Astrocyte of the hippocampus (primary cell): ENCODE measurements at regions not wholly inside any gene's neighbourhood (a gene's known extent, or its start where the extent isn't known, plus 50 kb on each side); places are given as distances from the start of the nearest gene placed in this dataset.
A peak's percentile ranks its signal among the peaks of the same experiment; 100 is the strongest.
"Not testable (repeated sequence)": the region's sequence is repeated elsewhere in the genome, so short reads cannot be mapped to it uniquely, and the experiment has no call there.

Source experiments
- DNase-seq: peaks from one replicate; pipeline ENCODE4 v3.0.0; 2011; ENCODE audit warnings: low read depth, low spot score

DNA sequence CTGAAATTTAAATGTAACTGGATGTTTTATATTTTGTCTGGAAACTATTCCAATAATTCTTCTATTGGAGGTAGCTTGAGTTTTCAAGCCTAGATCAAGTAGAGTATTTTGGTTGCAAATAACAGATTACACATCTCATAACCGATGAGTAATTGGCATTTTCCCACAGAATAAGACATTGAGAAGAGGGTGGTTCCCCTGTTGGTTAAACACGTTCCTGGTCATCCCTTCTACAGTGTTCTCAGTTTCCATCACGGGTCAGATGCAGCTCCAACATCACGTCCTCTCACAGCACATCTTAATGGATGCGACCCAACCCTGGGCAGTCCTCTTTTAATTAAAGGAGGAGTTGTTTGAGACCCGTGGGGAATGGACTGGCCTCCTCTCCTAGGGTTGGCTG lies 149.0 kb upstream of the ZNF516 start:
- no peak for DNase-seq

DNA sequence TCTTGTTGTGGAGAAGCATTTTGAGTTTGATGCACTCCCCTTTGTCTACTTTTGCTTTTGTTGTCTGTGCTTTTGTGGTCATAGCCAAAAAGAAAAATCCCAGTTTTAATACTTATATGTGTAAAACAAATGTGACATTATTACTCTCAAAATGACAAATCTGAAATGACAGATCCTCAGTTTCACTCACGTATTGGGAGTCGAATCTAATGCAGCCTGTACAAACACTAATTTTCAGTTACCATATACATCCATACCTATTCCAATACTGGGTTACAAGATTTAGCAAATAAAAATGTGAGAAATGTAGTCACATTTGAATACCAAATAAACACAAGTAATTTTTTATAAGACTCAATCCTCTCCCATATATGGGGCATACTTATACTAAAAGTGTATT lies 148.2 kb upstream of the ZNF516 start:
- no peak for DNase-seq

DNA sequence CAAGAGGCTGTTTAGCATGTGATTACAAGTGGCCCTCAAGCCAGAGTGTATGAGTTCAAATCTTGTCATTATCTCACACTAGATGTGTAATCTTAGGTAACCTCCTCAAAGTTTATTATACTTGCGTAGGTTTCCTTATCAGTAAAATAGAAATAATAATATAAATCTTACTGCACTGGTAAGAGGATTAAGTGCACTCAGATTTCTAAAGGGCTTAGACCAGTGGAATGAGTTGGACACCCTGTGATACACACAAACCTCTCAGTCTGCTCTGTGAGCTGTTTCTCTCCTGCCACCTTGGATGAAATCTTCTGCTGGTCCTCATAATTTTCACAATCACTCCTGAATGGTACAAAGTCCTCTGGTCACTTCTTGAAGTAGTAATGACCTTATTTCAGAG lies 145.4 kb upstream of the ZNF516 start:
- no peak for DNase-seq

DNA sequence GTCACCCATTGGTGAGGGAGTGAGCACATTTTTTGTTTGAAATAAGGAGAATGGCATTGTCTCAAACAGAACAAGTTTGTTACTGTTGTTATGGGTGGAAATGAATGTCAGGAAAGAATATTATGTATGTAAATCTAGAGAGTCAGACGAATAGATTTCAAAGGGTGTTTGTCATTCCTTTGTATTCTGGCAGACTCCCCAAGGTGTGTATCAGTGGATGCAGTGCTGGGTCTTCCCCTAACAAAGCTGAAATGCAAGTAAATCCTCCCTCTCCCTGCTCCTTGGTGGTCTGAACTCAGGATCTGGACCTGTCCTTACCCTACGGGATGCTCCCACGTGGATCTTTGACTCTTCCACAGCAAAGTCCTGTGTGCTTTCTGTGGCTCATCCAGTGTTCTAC lies 139.5 kb upstream of the ZNF516 start:
- no peak for DNase-seq

DNA sequence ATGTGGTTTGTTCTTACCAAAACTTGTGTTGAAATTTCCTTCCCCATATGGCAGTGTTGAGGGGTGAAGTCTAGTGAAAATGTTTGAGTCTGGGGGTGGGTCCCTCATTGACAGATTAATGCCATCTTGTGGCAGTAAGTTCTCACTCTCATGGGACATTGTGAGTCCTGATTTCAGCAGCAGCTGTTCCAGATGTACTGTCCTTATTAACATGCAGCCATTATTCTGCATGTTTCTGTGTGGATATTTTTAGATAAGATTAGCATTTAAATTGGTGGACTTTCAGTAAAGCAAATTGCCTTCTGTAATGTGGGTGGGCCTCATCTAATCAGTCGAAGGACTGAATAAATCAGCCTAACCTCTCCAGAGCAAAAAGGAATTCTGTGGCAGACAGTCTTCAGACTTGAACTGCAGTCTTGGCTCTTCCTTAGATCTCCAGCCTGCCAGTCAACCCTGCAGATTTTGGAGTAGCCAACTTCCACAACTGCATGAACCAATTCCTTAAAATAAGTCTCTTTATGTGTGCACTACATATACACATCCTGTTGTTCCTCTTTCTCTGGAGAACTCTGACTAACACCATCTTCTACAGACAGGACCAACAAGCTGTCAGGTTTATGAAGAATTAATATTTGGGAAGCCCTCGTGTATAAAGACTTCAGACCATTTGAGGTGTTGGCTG lies 138.7 kb upstream of the ZNF516 start:
- no peak for DNase-seq

DNA sequence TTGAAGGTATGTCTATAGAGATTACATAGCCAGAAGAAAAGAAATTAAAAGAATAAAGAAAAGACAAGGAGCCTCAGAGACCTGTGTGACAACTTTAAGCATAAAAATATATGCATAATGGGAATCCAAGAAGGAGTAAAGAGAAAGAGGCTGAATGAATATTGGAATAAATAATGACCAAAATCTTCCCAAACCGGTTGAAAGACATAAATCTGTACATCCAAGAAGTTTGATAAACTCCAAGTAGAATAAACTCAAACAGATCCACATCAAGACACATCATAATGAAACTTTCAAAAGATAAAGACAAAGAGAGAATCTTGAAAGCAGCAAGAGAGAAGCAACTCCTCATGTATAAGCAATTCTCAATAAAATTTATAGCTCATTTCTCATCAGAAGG lies 132.4 kb upstream of the ZNF516 start:
- DNase-seq: no peak

DNA sequence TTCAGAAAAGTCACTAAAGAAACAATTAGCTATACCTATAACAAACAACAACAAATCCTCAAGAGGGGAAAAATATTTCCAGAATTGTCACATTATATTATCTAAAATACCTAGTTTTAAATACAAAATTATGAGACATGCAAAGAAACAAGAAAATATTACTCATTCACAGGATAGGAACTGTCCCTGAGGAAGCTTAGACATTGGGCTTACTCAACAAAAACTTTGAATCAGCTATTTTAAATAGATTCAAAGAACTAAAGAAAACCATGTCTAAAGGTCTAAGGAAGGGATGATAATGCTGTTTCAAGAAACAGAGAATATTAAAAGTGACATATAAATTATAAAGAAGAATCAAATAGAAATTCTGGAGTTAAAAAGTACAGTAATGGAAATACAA lies 131.9 kb upstream of the ZNF516 start:
- DNase-seq: no peak

DNA sequence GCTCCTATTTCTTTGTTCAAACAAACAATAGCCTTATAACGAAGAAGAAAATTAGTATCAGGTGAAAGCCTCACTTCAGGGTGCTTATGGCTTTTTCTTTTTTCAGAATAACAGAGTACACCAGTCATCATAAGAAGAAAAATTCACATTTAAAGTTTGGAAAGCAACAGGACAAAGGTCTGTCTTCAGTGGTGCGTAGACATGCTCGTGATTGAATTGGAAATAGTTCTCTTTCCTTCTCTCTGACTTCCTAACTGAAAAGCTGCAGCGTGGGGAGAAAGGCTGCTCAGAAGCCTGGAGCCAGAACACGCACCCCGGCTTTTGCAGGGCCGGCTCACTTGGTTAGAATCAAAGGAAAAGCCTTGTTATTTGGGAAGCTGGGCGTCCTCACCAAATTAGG lies 127.6 kb upstream of the ZNF516 start:
- DNase-seq: no peak

DNA sequence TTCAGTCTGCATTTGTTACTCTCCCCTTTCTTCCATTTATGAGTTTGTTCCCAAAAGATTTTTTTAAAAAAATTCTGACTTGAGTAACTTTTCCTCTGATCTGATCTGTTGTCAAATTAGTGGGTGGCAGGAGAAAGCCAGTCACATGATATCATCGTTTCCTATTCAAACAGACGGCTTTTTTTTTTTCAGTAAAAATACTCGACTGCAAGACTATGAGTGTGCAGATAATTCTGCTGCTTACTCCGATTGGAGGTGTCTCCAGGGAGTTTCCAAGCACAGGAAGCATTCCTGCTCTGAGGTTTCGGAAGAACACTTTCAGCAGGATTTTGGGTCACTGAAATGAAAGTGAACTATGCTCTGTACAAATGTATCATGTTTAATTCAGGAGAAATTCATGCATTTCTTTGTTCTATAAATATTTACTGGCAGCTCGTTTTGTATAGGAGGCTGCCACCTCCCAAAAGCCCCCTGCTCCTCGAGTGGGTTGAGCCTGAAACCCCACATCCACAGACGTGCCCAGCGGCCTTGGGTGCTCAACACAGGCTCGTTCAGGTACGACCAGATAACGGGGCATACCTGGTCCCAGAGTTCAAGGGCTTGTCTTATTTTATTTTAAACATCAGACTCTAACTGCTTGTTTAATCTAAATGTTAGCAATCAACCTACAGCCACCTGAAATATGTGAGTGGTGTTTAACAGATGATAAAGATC lies 126.9 kb upstream of the ZNF516 start:
- DNase-seq: peak; percentile 51

DNA sequence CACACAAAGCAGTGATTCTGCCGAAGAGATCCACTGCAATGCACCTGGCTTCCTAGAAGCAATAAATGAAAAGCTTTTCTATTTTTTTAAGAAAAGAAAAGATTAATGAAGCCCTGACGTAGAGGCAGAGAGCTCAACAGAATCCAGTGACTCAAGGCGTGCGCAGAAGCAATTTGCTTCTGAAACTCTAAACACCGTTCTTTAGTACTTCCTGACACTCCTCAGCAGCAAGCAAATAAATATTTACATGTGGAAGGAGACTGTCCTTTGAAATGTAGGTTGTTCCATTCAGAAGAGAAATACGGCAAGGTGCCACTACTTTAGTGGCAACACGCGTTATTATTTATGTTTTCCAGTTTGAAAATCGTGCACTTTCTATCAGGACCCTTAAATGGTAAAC lies 126.2 kb upstream of the ZNF516 start:
- peak; percentile 33 for DNase-seq

DNA sequence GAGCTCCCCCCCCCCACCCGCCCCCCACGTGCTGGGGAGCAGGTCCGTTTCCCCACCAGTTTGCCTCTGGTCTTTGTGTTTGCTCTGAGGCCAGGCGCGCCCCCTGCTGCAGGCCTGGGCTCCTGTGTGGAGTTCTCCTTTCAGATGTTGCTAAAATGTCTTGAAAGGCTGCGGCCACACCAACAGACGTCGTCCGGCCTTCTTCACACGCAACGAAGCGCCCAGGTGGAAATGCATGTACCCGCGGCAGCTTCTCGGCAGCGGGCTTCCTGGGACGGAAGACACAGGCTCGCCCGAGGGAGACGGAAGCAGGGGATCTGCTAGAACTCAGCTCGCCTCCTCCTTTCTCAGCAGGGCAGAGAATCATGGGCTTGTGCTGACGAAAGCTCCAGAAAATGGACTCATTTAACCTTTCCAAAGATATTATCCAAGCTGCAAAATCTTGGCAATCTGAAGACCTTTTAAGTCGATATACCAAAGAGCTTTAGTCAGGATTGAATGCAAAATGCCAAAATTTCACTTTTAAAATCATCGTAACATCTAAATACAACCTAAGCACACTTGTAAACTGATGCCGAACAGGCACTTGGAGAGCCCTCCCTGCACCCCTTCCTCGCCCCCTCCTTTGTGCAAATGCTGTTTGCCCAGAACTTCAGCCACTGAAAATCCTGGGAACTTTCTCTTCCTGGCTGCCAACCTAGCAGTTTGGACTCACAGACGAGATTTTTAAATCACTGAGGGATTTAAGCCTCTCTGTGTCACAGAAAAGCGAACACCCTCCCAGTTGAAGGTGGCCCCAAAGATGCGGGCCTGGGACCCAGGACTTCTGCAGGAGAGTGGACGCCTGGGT lies 125.5 kb upstream of the ZNF516 start:
- DNase-seq: peak; percentile 91

DNA sequence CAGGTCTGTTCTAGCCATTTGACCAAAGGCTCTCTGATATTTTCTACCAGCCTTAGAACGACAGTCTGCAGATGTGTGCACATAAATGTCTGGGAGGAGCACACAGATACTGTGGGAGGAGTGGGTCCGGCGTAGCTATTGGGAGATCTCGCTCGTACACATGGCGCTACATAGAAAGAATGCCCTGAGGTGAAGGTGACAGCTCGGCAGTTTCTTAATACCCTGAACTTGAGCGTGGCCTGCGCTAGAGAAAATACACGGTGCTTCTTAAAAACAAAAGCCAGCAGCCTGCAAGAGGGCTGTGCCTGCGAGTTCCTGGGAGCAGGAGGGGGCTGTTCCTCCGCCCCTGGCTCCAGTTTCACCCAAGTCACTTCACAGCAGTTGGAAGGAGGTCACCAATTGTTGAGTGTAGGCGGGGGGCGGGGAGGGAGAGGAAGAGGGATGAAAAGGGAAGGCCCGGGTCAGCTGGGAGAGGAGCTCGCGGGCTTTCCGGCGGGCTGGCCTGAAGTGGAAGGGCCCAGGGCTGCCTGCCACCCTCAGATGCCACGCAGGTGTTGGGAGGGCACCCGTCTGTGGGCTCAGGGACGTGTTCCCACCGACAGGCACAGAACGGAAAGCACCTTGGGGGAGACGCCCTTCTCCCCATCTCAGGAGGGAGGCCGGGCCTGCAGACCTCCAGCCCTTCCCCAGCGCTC lies 124.7 kb upstream of the ZNF516 start:
- DNase-seq: peak; percentile 54

DNA sequence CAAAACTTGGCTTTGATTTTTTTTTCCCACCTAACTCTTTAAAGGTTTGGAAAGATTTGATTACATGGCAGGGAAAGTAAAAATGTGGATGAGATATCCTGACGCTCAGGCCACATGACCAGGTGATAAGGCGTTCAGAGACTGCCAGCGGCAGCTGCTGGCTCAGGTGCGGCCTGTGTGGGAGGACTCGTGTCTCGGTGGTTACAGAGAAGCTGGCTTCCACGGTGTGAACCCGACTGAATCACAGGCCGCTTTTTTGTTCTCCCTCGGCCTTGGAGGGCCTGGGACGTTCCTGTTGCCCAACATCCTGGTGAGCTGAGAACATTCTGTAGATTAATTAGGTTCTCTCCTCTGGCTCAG lies 124.2 kb upstream of the ZNF516 start:
- DNase-seq: peak; percentile 69

DNA sequence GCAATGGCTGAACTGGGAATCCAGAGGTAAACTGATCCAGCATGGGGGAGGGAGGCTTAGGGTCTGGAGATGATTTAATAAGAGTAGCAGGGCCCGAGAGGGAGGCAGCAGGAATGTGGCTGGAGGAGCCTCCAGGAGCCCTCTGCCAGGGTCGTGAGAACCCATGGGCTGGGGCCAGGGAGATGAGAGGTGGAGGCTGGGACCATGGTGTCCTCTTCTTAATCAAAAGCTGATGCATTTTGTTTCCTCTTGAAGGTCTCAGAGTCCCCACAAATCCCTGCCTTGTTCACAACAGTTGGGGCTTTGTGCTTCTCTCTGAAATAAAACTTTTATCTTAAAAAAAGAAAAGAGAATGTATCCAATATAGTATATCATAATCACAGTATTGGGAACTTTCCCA lies 123.7 kb upstream of the ZNF516 start:
- DNase-seq: no peak

DNA sequence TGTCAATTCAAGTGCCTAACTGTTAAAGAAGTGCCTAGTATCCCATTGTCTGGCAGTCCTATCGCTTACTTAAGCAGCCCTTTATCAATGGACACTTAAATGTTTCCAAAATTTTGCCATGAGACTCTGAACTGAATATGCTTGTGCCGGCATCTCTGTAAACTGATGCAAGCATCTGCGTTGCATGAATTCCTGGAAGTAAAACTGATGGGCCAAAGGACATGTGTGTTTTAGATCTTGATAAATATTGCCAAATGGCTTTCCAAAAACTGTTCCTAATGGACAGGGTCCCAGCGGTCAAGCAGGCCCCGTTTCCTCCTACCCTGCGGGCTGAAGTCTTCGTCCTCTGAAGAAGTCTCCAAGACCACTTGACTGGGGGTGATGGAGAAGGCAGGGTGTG lies 121.3 kb upstream of the ZNF516 start:
- DNase-seq: no peak

DNA sequence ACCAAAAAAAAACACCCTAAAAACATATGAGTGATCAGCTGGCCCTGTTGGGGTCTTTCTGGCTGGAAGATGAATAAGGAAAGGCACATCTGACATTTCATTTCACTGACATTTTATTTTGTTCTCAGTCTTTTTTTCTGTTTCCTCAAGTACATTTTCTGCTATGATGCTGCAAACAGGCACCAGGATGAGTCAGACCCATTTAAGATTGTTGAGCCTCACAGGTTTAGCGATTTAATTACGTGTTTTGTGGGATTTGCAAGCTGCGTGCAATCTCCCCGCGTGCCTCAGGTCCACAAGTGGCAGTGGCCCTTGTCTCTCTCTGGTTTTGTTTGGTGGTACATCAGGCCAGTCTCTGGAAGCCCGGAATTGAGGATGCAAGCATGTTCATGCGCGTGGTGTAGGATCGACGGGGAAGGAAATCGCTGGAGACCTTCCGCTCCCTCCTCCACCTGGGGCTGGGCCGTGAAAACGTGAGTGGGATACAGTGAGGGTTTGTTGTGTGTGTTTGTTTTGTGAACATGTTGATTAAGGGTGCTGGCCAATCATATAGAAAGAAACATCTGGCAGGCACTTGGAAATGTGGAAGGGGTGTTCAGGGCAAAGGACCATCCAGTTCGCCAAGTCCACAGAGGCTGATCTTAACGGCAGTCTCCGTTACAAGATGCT lies 120.2 kb upstream of the ZNF516 start:
- DNase-seq: peak; percentile 28

DNA sequence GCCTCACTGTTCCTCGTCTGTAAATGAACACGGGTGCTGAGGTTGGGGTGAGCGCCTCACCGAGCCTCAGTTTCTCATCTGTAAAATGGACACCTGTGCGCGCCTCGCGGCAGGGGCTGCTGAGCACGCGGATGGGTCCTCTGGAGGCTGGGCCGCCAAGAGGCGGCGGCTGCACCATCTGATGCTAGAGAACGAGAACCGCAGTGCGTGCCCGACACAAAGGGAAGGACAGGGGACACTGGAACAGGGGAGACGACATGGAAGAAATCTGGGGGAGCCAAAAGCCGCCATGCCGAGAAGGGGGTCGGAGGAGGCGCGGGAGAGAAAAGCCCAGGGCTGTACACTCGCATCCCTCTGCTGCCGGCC lies 118.7 kb upstream of the ZNF516 start:
- no peak for DNase-seq

DNA sequence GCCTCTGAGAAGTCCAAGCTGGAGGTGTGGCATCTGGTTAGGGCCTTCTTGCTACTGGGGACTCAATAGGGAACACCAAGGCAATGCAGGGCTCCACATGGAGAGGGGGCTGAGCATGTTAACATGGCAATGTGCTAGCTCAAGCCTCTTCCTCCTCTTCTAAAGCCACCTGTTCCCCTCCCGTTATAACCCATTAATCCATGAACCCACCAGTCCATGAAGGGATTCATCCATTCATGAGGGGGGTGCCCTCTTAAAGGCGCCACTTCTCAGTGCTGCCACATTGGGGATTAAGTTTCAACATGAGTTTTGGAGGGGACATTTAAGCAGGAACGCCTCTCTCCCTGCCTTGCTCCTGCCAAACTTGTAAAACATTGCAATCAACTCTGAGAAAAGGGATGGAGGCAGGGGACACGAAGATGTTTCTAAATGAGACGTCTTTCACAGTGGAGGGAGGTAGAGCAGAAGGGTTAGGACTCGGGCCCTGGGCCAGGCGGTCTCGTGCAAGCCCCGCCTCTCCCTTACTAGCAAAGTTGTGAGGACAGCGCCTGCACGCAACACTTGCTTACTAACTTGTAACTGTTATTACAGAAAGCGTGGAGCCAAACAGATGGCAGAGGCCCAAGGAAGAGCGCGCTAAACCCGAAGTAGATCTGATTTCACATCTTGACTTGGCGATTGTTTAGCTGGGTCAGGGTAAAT lies 118.2 kb upstream of the ZNF516 start:
- DNase-seq: no peak

DNA sequence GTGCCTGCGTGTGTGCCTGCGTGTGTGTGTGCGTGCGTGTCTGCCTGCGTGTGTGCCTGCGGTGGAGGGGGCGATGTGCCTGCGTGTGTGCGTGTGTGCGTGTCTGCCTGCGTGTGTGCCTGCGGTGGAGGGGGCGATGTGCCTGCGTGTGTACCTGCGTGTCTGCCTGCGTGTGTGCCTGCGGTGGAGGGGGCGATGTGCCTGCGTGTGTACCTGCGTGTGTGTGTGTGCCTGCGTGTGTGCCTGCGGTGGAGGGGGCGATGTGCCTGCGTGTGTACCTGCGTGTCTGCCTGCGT lies 116.7 kb upstream of the ZNF516 start:
- not testable (repeated sequence) for DNase-seq

DNA sequence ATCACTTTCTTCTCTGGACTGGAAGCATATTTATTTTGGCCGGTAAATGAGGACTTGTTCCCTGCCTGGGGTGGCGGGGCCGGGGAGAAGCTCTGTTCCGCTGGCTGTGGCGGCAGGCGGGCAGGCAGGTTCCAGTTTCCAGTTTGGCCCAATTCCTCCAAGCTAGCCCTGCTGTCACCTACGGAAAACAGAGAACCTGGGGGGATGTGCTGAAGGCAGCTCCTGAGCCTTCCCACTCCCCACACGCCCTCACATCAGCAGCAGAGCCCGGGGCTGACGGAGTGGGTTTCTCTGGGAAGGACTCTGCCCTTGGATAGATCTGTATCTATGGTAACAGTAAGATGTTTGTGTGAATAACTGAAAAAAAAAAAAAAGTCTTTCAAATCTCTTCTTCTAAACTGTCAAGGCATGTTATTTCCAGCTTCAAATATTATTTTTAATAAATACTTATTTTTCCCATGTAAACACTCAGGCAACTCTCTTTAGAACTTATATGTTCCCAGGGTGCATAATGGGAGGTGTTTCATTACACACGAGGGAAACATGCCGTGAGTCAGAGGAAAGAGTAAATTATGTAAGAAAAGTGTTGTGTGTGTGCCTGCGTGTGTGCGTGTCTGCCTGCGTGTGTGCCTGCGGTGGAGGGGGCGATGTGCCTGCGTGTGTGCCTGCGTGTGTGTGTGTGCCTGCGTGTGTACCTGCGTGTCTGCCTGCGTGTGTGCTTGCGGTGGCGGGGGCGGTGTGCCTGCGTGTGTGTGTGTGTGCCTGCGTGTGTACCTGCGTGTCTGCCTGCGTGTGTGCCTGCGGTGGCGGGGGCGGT lies 116.1 kb upstream of the ZNF516 start:
- peak; percentile 67 for DNase-seq
